Right cardiac atrium (tissue), 5 donors: ENCODE measurements at regions not wholly inside any gene's neighbourhood (a gene's known extent, or its start where the extent isn't known, plus 50 kb on each side); places are given as distances from the start of the nearest gene placed in this dataset.

Source experiments
- ATAC-seq, 2 donors: fragments of 200-7000 bp; cut with Tn5 transposase; one replicate each; pipeline versions ENCODE4 v1.8.0 to v1.9.1; 2020; ENCODE audit warnings: moderate library complexity in 2 of 2, mild to moderate bottlenecking in 1 of 2
- DNase-seq, 3 donors: peaks; one replicate each; pipeline ENCODE4 v3.0.0-alpha.2; 2020
- H3K27ac ChIP-seq: one replicate; pipeline ENCODE4 v1.5.1; 2013; ENCODE audit warnings: mild to moderate bottlenecking, low read length, control low read depth, moderate library complexity
- H3K27me3 ChIP-seq: one replicate; pipeline ENCODE4 v1.6.1; 2013; ENCODE audit not compliant: control insufficient read depth, insufficient read depth
- H3K4me1 ChIP-seq: one replicate; pipeline ENCODE4 v1.6.1; 2013; ENCODE audit warnings: low read length; ENCODE audit not compliant: control insufficient read depth, insufficient read depth
- H3K4me3 ChIP-seq: one replicate; pipeline ENCODE4 v1.5.1; 2013; ENCODE audit warnings: low read length, control low read depth
- H3K9me3 ChIP-seq: one replicate; pipeline ENCODE4 v1.6.1; 2013; ENCODE audit warnings: low read length; ENCODE audit not compliant: control insufficient read depth
- WGBS: extraction: QIAGEN DNeasy Blood & Tissue Kit; methylation state at CpG from one replicate; pipeline ENCODE4 v1.1.7; 2013; 5-methylcytosine and 5-hydroxymethylcytosine counted together
- intact Hi-C, 4 donors: fragments of 100-400 bp; cut with DNase I; formaldehyde crosslinking; loops; one replicate each; pipeline versions ENCODE4 v1.11.0 to v1.14.0; 2022 to 2023
- donor health status: healthy with polysubstance abuse.
- donor health status: DM: no; HTN: yes; CAD: no.
- donor health status: DM: no; HTN: no; CAD: no.
- donor health status: DM: no; HTN: yes; CAD: no; lungs with severe emphysema.
- donor health status: DM: yes; HTN: yes; CAD: no.

GRCh38 chr1:67947114-67947513, 103.3 kb downstream of the DIRAS3 start:
- peaks cover 2% of the 10 kb centered on the region for H3K4me1 ChIP-seq
- ATAC-seq (peak in 1 of 2 donors; percentile 41), DNase-seq (peak in 1 of 3 donors; percentile 46)
- 37% methylated on average over 7 of the region's 7 CpGs for WGBS
- no peaks in the 10 kb centered on the region for H3K27me3 ChIP-seq
- intact Hi-C loops, result no loop called here
- H3K4me3 ChIP-seq, result no peak overlapping the region
- no peaks in the 10 kb centered on the region for H3K9me3 ChIP-seq
- H3K27ac ChIP-seq, result no peak overlapping the region

GRCh38 chr1:67945733-67946374, 104.6 kb downstream of the DIRAS3 start:
- ATAC-seq, result peak; percentile 82 to 86
- Histone ChIP-seq H3K27ac (no peak overlapping the region), H3K4me3 (no peak overlapping the region), H3K4me1 (peaks cover 2% of the 10 kb centered on the region), H3K27me3 (no peaks in the 10 kb centered on the region), H3K9me3 (no peaks in the 10 kb centered on the region)
- peak; percentile 27 to 71 (median 63) for DNase-seq
- intact Hi-C loops, result no loop called here
- 36% methylated on average over 7 of the region's 7 CpGs for WGBS

- no peak for ATAC-seq
- H3K27ac ChIP-seq, result no peak overlapping the region
- no peak for DNase-seq
- no peaks in the 10 kb centered on the region for H3K9me3 ChIP-seq
- peaks cover 8% of the 10 kb centered on the region for H3K4me1 ChIP-seq
- H3K27me3 ChIP-seq, result no peaks in the 10 kb centered on the region
- H3K4me3 ChIP-seq, result no peak overlapping the region
- intact Hi-C loops, result no loop called here
These were observed 108.2 kb downstream of the DIRAS3 start for GRCh38 chr1:67942274-67942673.

- intact Hi-C loops, result no loop called here
- WGBS, result 61% methylated on average over 3 of the region's 3 CpGs
- no peak overlapping the region for H3K27ac ChIP-seq
These were observed 108.5 kb upstream of the GNG12 start for GRCh38 chr1:67941746-67942145.

GRCh38 chr1:67941155-67941554, 107.9 kb upstream of the GNG12 start:
- WGBS, result 93% methylated on average over 4 of the region's 4 CpGs
- intact Hi-C loops, result no loop called here
- ATAC-seq, result no peak
- H3K4me3 ChIP-seq, result no peak overlapping the region
- H3K9me3 ChIP-seq, result no peaks in the 10 kb centered on the region
- no peak for DNase-seq
- no peak overlapping the region for H3K27ac ChIP-seq
- H3K4me1 ChIP-seq, result peaks cover 5% of the 10 kb centered on the region
- no peaks in the 10 kb centered on the region for H3K27me3 ChIP-seq

More at GRCh38 chr1:67941746-67942145, 108.5 kb upstream of the GNG12 start:
- no peaks in the 10 kb centered on the region for H3K9me3 ChIP-seq
- DNase-seq (no peak), ATAC-seq (no peak)
- H3K27me3 ChIP-seq, result no peaks in the 10 kb centered on the region
- peaks cover 5% of the 10 kb centered on the region for H3K4me1 ChIP-seq
- no peak overlapping the region for H3K4me3 ChIP-seq

GRCh38 chr1:67939942-67940341, 106.7 kb upstream of the GNG12 start:
- H3K27ac ChIP-seq, result no peak overlapping the region
- H3K9me3 ChIP-seq, result no peaks in the 10 kb centered on the region
- intact Hi-C loops, result no loop called here
- no peak overlapping the region for H3K4me3 ChIP-seq
- no peak for DNase-seq
- 25% methylated on average over 2 of the region's 2 CpGs for WGBS
- no peak for ATAC-seq
- H3K27me3 ChIP-seq, result no peaks in the 10 kb centered on the region
- H3K4me1 ChIP-seq, result peaks cover 5% of the 10 kb centered on the region

GRCh38 chr1:67939186-67939743, 106.0 kb upstream of the GNG12 start:
- Histone ChIP-seq H3K27me3 (no peaks in the 10 kb centered on the region), H3K9me3 (no peaks in the 10 kb centered on the region), H3K4me3 (no peak overlapping the region), H3K27ac (no peak overlapping the region), H3K4me1 (peaks cover 5% of the 10 kb centered on the region)
- ATAC-seq (peak; percentile 62 to 63), DNase-seq (peak in 1 of 3 donors; percentile 48)
- 19% methylated on average over 5 of the region's 5 CpGs for WGBS
- intact Hi-C loops, result no loop called here

GRCh38 chr1:67937651-67938050, 104.4 kb upstream of the GNG12 start:
- H3K4me3 ChIP-seq, result no peak overlapping the region
- peaks cover 5% of the 10 kb centered on the region for H3K4me1 ChIP-seq
- peak in 2 of 3 donors; percentile 48 to 63 for DNase-seq
- ATAC-seq, result peak; percentile 30 to 35
- no peaks in the 10 kb centered on the region for H3K27me3 ChIP-seq
- WGBS, result 38% methylated on average over 9 of the region's 9 CpGs
- intact Hi-C loops, result no loop called here
- H3K27ac ChIP-seq, result no peak overlapping the region
- no peaks in the 10 kb centered on the region for H3K9me3 ChIP-seq

GRCh38 chr1:67937010-67937409, 103.7 kb upstream of the GNG12 start:
- WGBS, result 84% methylated on average over 3 of the region's 3 CpGs
- Histone ChIP-seq H3K27me3 (no peaks in the 10 kb centered on the region), H3K4me1 (peaks cover 5% of the 10 kb centered on the region), H3K9me3 (no peaks in the 10 kb centered on the region), H3K27ac (no peak overlapping the region), H3K4me3 (no peak overlapping the region)
- ATAC-seq (no peak), DNase-seq (no peak)
- intact Hi-C loops, result no loop called here

- no peak for ATAC-seq
- H3K9me3 ChIP-seq, result no peaks in the 10 kb centered on the region
These were observed 102.3 kb upstream of the GNG12 start for GRCh38 chr1:67935560-67935959.

GRCh38 chr1:67931198-67931597, 97.9 kb upstream of the GNG12 start:
- Histone ChIP-seq H3K27ac (no peak overlapping the region), H3K4me1 (no peaks in the 10 kb centered on the region), H3K27me3 (no peaks in the 10 kb centered on the region), H3K4me3 (no peak overlapping the region), H3K9me3 (no peaks in the 10 kb centered on the region)
- ATAC-seq, result no peak
- intact Hi-C loops, result no loop called here
- 85% methylated on average over 3 of the region's 3 CpGs for WGBS
- no peak for DNase-seq

More at GRCh38 chr1:67935560-67935959, 102.3 kb upstream of the GNG12 start:
- Histone ChIP-seq H3K4me1 (peaks cover 5% of the 10 kb centered on the region), H3K27me3 (no peaks in the 10 kb centered on the region), H3K4me3 (no peak overlapping the region), H3K27ac (no peak overlapping the region)
- intact Hi-C loops, result no loop called here
- WGBS, result 89% methylated on average over 1 of the region's 1 CpG
- no peak for DNase-seq
